ENCODE measurements at regions not wholly inside any gene's neighbourhood (a gene's known extent, or its start where the extent isn't known, plus 50 kb on each side); places are given as distances from the start of the nearest gene placed in this dataset.

- no peak overlapping the region for H3K9ac ChIP-seq (ENCODE audit: low read depth, low read length, poor library complexity, severe bottlenecking)
- no peaks in the 10 kb centered on the region for H3K27me3 ChIP-seq (ENCODE audit: insufficient read depth, low read length, poor library complexity, severe bottlenecking)
- H4K20me1 ChIP-seq (ENCODE audit: insufficient read depth, low read length, poor library complexity, severe bottlenecking) = no peaks in the 10 kb centered on the region
- H3K36me3 ChIP-seq (ENCODE audit: insufficient read depth, low read length) = no peaks in the 10 kb centered on the region
- TF ChIP-seq EZH2phosphoT487 (IDR thresholded peaks at IDR 0.05; ENCODE audit: borderline replicate concordance) = no peak
- TF ChIP-seq, protein P1, sequence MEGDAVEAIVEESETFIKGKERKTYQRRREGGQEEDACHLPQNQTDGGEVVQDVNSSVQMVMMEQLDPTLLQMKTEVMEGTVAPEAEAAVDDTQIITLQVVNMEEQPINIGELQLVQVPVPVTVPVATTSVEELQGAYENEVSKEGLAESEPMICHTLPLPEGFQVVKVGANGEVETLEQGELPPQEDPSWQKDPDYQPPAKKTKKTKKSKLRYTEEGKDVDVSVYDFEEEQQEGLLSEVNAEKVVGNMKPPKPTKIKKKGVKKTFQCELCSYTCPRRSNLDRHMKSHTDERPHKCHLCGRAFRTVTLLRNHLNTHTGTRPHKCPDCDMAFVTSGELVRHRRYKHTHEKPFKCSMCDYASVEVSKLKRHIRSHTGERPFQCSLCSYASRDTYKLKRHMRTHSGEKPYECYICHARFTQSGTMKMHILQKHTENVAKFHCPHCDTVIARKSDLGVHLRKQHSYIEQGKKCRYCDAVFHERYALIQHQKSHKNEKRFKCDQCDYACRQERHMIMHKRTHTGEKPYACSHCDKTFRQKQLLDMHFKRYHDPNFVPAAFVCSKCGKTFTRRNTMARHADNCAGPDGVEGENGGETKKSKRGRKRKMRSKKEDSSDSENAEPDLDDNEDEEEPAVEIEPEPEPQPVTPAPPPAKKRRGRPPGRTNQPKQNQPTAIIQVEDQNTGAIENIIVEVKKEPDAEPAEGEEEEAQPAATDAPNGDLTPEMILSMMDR (conservative IDR thresholded peaks at IDR 0.05; ENCODE audit: low read length) = no peak
- no peaks in the 10 kb centered on the region for H3K79me2 ChIP-seq (ENCODE audit: insufficient read depth, low read length)
- H3K4me3 ChIP-seq (ENCODE audit: low read length, poor library complexity, severe bottlenecking) = no peak overlapping the region
- peaks cover 20% of the 10 kb centered on the region for H3K4me1 ChIP-seq (ENCODE audit: insufficient read depth, low read length, poor library complexity, severe bottlenecking)
- peak overlapping the region; percentile 37 for H3K4me2 ChIP-seq (ENCODE audit: low read depth, low read length, poor library complexity, severe bottlenecking)
- H3F3A ChIP-seq (ENCODE audit: low read depth) = no peaks in the 10 kb centered on the region
- no peak overlapping the region for H2AFZ ChIP-seq (ENCODE audit: low read length)
- H3K9me2 ChIP-seq (replicated peaks; ENCODE audit: low read depth, low read length) = no peaks in the 10 kb centered on the region
- no peaks in the 10 kb centered on the region for H3K9me3 ChIP-seq (ENCODE audit: insufficient read depth, low read depth, low read length)
These were observed 72.4 kb upstream of the YWHAQ start for GRCh38 chr2:9703085-9703678.

DNA sequence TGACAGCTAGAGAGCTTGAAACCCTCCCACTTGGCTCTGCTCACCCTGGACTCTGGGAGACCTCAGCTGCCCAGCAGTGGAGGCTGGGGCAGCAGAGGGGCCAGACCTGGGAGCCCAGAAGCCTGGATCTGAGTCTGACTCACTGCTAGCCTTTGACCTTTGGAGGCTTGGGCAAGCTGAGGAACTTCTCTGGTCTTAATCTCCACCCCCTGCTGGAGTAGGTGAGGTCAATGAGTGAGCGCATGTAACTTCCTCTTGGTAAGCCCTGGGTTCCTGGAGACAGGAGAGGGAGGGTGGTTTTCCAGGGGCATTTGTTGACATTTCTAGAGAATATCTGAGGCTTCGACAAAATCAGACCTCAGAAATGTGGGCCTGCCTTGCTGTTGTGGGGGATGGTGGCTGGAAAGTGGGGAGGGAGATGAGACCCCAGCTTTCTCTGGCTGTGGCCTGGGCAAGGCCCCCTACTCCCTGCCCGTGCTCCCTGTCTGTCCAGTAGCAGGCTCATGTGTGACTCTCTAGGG lies 73.0 kb upstream of the YWHAQ start:
- TF ChIP-seq, protein P1 (conservative IDR thresholded peaks at IDR 0.05; ENCODE audit: low read length) = no peak
- no peak for TF ChIP-seq EZH2phosphoT487 (IDR thresholded peaks at IDR 0.05; ENCODE audit: borderline replicate concordance)
- H3K4me2 ChIP-seq (ENCODE audit: low read depth, low read length, poor library complexity, severe bottlenecking) = no peak overlapping the region
- peaks cover 21% of the 10 kb centered on the region for H3K4me1 ChIP-seq (ENCODE audit: insufficient read depth, low read length, poor library complexity, severe bottlenecking)
- H3K9me3 ChIP-seq (ENCODE audit: insufficient read depth, low read depth, low read length) = no peaks in the 10 kb centered on the region
- no peaks in the 10 kb centered on the region for H3K79me2 ChIP-seq (ENCODE audit: insufficient read depth, low read length)
- no peaks in the 10 kb centered on the region for H4K20me1 ChIP-seq (ENCODE audit: insufficient read depth, low read length, poor library complexity, severe bottlenecking)
- no peaks in the 10 kb centered on the region for H3K9me2 ChIP-seq (replicated peaks; ENCODE audit: low read depth, low read length)
- H3F3A ChIP-seq (ENCODE audit: low read depth) = no peaks in the 10 kb centered on the region
- H3K36me3 ChIP-seq (ENCODE audit: insufficient read depth, low read length) = no peaks in the 10 kb centered on the region
- no peak overlapping the region for H3K4me3 ChIP-seq (ENCODE audit: low read length, poor library complexity, severe bottlenecking)
- no peaks in the 10 kb centered on the region for H3K27me3 ChIP-seq (ENCODE audit: insufficient read depth, low read length, poor library complexity, severe bottlenecking)
- H2AFZ ChIP-seq (ENCODE audit: low read length) = no peak overlapping the region
- no peak overlapping the region for H3K9ac ChIP-seq (ENCODE audit: low read depth, low read length, poor library complexity, severe bottlenecking)

DNA sequence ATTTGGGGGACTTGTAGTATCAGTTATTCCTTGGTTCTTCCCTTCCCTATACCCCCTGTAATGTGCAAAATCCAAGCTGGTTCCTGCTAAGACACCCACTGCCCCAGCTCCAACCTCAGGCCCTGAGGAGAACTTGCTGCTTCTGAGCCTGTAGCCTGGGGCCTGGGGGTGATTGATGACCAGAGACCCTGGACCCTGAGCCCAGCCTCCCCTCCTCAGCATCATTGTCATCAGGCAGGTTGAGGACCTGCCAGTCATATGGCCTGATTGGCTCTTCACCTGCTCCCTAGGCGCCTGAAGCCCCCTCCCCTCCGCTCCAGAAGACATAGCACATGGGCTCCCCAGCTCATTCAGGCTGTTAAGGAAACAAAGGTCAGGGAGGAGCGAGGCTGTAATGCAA lies 73.8 kb upstream of the YWHAQ start:
- H3K27me3 ChIP-seq (ENCODE audit: insufficient read depth, low read length, poor library complexity, severe bottlenecking) = no peaks in the 10 kb centered on the region
- H3K4me3 ChIP-seq (ENCODE audit: low read length, poor library complexity, severe bottlenecking) = no peak overlapping the region
- TF ChIP-seq, protein P1 (conservative IDR thresholded peaks at IDR 0.05; ENCODE audit: low read length) = no peak
- TF ChIP-seq EZH2phosphoT487 (IDR thresholded peaks at IDR 0.05; ENCODE audit: borderline replicate concordance) = no peak
- no peaks in the 10 kb centered on the region for H3K36me3 ChIP-seq (ENCODE audit: insufficient read depth, low read length)
- no peaks in the 10 kb centered on the region for H3K9me2 ChIP-seq (replicated peaks; ENCODE audit: low read depth, low read length)
- H3K4me1 ChIP-seq (ENCODE audit: insufficient read depth, low read length, poor library complexity, severe bottlenecking) = peaks cover 21% of the 10 kb centered on the region
- H2AFZ ChIP-seq (ENCODE audit: low read length) = no peak overlapping the region
- H3F3A ChIP-seq (ENCODE audit: low read depth) = no peaks in the 10 kb centered on the region
- H3K9me3 ChIP-seq (ENCODE audit: insufficient read depth, low read depth, low read length) = no peaks in the 10 kb centered on the region
- H3K9ac ChIP-seq (ENCODE audit: low read depth, low read length, poor library complexity, severe bottlenecking) = no peak overlapping the region
- H3K4me2 ChIP-seq (ENCODE audit: low read depth, low read length, poor library complexity, severe bottlenecking) = no peak overlapping the region
- no peaks in the 10 kb centered on the region for H4K20me1 ChIP-seq (ENCODE audit: insufficient read depth, low read length, poor library complexity, severe bottlenecking)
- no peaks in the 10 kb centered on the region for H3K79me2 ChIP-seq (ENCODE audit: insufficient read depth, low read length)
